CD4-positive, alpha-beta T cell treated with Interleukin-1 beta for 1 hour (primary cell): ENCODE measurements at regions not wholly inside any gene's neighbourhood (a gene's known extent, or its start where the extent isn't known, plus 50 kb on each side); places are given as distances from the start of the nearest gene placed in this dataset.

Experiments
- DNase-seq, 2 donors: peaks; one replicate each; pipeline ENCODE4 v3.0.0-alpha.2; 2020 to 2022

DNA sequence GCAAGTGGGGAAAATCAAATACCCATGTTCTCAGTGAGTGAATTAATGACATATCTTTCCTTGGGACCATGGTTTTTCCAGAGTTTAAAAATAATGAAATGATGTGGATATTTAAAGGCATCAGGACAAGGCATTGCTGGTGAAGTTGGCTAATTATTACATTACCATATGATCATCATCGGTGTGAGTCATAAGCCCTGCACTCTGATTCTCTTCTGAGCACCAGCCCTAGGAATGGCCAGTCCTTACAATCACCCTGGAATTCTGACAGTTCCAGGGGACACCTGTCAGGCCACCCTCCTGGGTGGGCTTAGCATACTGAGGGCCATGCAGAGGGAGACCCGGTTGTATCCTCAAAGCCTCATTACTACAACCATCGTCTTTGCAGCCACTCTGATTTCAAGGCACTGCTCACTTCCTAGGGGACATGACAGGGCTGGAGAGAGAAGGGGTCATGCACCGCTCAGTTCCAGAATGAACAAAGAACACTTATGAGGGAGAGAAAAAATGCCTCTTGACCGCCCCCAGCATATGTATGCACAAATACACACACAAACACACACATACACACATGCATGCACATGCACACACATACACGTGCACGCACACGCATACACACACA is 365.0 kb downstream of the MIAT start:
- no peak for DNase-seq

DNA sequence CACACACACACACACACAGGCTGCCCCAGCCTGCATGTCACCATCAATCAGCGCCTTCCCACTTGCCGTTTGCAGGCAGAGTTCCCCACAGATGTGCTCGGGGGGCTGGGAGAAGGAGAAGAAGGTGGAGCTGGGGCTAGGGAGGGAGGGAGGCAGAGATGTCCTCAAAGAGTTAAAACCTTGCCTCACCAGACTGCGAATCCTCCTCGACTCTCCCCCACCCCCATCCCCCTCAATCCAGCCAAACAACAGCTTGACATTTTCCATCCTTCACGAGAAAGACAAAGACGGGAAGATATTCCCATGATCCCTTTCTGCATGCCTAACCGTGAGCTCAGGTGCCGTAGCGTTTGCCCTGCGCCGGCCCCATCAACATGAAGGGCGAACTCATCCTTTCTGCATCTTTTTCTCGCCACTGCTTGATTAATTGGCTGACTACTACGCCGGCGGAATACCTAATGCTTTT is 365.5 kb downstream of the MIAT start:
- no peak for DNase-seq

DNA sequence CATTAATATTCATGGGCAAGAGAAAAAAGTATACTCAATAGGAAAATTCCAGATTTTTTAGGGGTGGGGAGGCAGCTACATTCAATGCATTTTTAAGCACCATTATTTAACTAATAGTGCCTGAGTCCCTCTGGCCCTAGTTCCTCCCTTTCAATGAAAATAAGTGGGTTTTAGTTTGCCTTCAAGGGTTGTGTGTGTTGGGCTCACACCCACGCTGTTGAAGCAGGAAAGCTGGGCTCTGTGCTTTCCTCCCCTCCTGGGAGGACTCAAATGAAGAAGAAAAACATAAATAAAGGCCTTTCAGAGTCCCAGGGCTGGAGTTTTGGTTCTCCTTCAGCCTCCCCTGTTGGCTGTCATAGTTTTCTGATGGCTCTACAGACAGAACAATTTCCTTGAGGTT is 366.2 kb downstream of the MIAT start:
- DNase-seq = no peak

DNA sequence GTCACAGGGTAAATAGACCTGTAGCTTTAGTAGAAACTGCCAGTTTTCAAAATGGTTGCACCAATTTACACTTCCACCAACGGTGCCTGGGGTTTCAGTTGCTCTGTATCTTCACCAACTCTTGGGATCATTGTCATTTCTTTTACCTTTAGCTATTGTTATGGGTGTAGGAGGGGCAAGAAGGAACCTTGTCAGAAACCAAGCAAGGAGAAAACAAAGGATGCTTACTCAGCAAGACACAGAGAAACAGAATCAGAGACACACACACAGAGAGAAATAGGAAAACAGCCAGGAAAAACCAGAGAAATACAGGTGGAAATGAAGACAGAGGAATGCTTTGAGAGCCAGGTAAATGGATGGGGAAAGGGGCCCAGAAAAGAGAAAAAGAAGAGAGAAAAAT is 367.6 kb downstream of the MIAT start:
- DNase-seq = no peak

DNA sequence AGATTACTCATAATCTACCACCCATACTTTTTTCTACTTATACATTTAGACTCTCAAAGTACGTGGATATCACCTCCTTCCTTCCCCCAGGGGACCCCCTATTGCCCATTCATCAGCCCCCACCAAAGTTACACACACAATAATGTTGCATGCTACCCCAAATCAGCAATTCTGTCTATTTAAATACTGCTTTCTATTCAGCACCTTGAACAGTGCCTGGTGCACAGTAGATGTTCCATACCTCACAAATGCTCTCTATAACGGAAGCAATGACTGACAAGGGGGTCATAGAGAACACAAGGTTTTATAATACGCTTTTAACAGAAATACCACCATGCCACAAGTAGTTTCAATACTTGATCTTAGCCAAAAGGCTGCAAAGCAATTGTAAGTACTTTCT is 370.7 kb downstream of the MIAT start:
- no peak for DNase-seq

DNA sequence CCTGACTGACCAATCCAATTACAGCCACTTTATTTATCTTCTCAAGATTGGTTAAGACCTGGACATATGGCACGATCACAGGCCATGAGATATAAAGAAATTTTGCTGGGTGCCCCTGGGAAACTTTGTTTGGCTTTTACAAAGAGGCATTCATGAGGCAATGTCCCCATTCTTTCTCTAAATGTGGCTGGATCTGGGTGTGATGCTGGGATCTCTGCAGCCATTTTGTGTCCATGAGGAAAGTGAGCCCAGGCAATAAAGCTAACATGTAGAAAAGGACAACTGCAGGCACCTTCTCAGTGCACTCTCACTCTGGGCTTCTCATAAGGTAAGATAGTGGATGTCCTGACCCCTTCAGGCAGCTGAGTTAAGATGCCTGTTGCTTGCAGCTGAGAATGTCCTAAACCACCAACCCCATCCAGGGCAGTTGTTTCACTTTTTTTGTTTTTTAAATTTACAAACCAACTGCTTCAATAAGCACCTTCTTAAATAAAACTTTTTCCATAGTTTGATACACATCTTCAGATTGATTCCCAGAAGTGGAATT is 372.3 kb downstream of the MIAT start:
- DNase-seq = no peak

DNA sequence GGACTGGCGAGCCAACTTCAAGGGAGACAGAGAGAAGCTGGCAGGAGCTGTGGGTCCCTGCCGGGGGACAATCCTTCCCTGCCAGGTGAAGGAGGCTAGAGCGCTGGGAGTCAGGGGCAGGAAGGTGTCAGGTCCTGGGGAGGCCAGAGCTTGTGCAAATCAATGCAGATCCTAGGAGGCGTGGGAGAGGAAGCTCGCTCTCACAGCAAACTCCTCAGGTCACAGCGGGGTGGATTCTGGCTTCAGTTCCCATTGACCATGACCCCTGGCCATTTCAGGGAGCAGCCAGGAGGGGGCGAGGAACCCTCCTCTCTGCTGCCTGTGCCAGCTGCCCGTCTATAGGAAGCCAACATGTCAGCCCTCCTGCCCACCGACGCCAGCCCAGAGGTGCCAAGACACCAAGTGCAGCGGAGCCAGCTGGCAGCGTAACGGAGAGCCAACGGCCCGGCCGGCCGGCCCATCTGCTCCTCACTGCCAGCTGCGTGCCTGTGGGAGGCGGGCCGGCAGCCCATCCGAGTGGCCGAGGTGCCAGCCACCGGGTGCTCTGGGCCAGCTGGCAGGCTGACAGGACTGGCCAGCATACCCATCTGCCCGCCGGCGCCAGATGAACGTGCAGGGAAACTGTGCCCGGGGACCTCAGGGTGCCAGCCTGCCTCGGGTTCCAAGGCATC is 374.8 kb downstream of the MIAT start:
- DNase-seq = no peak

DNA sequence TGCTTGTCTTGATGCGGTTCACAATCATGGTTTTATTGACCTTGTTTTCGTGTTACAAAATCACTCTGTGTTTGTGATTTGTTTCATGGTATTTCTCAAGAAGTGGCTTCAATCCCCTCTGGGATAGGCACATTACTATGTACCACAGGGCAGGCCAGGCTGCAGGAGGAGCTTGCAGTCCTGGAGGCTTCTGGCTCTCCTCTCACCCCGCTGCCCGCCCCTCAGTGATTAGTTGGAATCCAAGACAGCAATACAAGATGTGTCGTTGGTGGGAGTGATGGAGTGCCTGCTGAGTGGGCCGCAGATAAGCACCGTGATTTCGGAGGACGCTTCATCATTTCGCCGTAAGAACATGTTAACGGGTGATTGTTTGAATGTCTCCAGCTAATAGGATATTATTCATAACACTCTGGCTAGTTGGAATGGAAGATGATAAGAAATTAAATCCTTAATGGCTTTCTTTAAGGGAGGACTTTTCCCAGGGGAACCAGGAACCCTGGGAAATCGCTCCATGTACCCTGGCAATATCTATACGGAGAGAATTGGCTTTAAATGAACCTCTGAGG is 384.4 kb downstream of the MIAT start:
- DNase-seq = no peak

DNA sequence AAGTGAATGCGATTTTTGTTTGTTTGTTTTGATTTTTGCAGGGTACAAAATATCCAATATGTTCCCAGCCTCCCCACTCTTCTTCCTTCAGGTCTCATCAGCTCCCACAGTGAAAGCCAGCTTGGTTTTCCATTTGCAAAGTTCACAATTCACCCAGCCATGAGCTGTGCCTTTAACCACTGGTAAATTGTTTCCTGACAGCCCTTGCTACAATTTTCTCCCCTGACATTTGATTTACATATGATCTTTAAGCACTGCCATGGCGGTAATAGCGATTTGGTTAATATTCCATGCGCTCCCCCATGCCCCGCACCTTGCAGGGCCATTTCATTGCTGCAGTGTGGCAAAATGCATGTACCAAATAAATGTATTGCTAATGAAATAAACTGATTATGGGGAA is 385.9 kb downstream of the MIAT start:
- no peak for DNase-seq

DNA sequence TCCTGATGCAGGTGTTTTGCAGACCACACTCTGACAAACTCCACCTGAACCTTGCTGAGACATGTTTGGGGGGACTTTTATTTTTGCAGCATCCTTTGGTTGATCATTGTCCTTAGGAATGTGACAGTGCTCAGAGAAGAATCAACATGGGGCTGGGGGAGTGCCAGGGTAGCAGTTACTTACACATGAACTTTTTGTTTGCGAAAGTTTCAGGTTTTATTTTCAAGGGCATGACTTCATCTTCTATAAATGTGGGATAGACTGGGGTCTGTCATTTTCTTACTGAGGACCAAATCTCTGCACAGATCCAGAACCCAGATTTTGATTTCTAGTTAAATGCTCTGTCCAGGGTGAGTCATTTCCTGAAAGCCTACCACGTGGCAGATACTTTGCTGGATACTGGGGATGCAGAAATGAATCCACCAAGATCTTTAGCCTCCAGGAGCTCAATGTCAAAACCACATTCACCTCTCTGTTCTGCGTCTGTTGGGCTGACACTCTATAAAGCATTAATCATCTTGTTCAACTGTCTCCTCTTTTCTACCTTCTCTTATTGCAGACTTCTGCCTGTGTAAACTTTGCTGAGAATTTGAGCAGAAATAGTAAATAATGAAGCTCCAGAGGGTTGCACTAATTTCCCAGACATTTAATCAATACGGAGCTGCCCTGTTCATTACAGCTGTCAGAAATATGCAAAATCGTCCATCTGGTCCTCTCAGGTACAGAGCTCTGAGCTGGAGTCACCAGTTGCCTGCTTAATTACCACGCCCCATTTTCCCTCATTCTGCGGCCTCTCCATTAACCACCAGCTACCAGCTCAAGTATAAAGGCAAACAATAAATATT is 387.9 kb downstream of the MIAT start:
- no peak for DNase-seq

DNA sequence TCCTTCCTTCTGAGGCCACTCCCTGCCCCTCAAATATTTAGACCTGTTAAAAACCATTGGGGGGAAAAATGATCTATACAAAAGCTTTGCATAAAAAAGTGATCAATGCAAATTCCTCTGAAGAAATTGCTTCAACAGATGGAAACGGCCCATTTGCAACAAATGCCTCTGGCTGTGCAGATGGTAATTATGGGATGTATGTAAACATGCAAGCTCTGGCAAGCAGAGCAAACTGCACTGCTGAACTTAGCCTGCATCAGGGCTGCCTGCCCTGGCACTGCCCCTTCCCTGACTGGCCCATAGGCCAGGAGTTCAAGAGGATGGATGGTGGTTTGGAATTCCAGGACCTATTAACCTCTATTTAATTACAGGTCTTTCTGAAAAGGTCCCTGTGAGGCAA is 388.7 kb downstream of the MIAT start:
- DNase-seq = no peak

DNA sequence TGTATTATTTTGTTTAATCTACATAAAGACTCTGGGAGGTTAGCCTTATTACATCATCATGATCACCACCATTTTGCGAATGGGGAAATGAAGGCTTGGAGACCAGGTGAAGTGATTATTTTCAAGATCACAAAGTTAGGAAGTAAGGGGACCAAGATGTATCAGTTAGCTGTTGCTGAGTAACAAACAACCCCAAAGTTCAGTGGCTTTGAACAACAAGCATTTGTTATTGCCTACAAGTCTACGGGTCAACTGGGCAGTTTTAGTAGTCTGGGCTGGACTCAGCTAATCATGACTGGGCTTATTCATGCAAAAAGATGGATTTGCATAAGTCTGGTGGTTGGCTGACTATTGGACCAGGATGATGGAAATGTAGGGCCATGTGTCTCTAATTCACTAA is 389.2 kb downstream of the MIAT start:
- no peak for DNase-seq

DNA sequence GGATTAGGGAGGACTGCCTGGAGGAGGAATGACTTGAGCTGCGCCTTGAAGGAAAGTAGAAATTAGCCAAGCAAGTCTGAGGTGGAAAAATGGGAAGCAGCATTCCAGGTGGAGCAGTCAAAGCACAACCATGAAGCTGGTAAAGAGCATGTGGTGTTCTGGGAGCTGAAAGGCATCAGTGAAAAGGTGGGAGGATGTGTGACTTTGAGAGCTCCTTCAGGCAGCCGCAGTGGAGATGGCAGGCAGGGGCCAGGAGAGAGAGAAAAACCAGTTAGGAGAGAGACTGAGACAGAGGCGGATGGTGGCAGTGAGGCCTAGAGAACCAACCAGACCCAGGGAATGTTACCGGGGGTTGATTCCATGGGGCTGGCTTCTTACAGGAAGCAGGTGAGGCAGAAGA is 393.4 kb downstream of the MIAT start:
- no peak for DNase-seq

DNA sequence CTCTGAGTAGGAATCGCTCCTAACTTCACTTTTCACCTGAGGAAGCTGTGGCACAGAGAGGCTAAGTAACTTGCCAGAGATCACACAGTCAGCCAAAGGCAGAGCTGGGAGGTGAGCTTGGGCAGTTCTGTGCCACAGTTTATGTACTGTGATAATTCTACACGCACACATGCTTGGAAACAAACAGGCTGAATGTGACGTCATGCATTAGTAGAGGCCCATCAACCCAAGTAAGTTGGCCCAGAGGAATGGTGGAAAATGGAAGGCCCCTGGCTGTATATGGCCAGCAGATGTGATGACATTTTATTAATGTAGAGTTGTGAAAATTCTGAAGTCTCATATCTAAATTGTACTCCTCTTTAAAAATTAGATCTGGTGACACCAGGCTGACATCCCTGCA is 394.0 kb downstream of the MIAT start:
- no peak for DNase-seq

DNA sequence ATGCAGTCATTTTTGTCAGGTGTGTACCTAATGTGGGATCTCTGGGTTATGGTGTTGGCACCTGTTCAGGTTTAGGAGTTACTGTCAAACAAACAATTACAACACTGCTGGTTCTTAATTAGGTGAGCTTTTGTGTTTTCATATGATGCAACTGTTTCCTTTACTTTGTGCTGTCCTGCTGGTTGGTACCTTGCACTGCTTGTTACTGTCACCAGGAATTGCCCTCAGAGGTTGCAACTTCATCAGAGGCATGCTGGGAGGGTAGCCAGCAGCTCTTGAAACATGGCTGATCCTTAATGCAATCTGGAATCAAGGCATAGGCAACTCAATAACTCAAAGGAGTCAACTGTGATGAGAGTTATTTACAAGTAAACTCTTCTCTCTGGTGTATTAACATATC is 400.3 kb downstream of the MIAT start:
- DNase-seq = no peak

DNA sequence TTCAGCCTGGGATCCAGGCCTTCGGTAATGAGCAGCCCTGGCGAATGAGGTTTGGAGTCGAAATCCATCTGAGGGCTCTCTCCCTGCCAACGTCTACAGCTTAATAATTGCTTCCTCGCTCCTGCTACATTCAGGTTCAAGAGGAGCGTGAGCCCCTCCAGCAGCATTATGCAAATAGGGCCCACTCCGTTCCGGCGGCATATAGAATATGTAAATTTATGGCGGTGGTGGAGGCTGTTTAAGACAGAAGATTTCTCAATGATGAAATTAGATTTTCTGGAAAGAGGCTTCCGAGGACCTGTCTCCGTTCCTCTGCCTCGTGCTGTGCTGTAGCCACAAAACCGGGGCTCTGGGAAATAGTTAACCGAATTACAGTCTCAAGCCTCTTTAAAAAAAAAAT is 402.8 kb downstream of the MIAT start:
- no peak for DNase-seq

DNA sequence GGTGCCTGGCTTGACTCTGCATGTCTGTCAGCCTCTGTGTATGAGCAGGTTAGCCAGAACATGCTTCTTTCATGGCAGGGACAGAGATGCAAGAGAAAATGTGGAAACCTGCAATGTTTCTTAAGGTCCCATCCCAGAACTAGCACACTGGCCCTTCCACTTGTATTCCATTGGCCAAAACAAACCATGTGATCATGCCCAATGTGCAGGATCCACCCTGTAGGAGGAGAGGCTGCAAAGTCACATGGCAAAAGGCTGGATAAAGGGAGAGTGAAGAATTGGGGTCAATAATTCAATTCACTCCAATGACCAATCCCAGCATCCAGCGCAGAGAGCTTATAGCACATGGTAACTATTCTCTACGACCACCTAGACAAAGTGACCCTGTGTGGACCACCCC is 405.5 kb downstream of the MIAT start:
- no peak for DNase-seq

DNA sequence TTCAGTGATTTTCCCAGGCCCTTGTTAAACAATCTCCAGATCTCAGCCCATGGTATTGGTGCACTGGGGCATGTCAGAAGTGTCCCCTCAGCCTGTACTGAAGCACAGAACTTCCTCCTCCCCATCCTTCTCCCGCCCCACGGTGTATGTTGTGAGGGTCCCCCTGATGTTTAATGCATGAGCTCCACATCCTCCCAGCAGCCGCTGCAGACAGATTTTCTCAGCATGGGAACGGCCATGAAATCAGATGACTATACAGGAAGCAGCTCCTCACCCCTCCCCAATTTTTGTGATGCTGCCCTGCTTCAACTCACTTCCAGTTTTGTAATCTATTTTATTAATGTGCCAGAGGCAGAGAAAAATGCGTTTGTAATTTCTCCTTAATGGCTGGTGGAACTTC is 406.0 kb downstream of the MIAT start:
- no peak for DNase-seq

DNA sequence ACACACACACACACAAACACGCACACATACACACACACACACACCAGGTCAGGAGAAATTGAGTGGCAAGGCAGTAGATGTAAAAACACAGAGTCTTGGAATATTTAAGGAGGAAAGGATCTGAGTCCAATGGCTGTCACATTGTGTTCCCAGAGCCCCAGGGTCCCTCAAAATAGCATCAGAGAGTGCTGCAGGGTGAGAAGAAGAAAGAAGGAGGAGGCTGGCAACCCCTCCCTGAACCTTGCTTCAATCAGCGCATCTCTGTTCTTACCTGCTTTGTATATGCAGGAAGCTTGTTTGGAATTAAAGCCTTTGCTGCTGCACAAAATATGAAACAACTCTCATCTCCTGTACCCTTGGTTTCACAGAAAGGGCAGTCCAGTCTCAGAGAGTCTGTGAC is 406.5 kb downstream of the MIAT start:
- no peak for DNase-seq

DNA sequence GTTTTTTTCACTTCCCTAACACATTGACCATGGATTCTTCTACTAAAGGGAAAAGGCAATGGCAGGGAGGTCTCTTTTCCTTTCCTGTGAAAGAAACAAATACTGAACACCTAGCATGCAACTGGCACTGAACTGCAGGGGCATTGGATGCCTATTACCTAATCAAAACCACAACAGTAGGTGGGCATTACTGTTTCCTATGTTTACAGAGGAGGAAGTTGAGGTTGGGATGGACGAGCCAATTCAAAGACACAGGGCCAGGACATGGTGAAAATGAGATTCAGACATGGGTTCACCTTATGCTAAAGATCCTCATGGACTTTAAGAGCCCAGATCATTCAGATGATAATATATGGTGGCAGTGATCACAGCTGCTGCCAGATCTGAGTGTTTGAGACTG is 407.0 kb downstream of the MIAT start:
- DNase-seq = no peak

DNA sequence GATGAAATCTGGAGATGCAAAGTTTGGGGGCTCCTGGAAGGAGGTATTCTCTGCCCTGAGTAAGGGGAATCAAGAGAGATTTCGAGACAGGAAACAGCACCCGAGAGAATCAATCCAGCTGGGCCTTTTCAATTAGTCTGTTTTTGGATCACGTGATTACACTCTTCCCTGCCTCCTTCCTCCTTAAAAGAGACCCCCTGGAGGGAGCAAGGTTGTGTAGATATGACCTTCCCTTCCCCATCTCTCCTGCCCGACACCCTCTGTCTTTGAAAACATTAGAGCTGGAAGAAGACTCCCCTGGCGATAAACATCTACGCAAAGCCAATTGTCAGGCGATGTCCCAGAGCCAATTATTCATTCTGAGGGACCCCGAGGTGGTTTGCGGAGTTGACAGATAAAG is 407.9 kb downstream of the MIAT start:
- DNase-seq = no peak

DNA sequence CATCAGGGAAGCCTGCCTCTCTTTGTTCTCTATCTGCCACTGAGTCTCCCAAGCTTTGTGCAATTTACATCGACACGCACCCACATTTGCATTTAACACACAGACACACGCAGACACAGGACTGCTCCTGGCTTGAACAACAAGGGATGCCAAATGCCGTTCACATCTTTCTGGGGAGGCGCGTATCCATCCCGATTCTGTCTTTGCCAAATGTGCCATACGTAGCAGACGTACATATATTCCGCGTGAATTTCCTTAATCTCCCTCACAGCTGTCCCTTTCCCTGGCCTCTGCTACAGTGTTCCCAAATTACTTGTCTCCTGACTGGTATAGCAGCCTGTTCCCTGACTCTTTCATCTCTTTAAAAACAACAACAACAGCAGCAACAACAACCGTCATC is 409.5 kb downstream of the MIAT start:
- no peak for DNase-seq

DNA sequence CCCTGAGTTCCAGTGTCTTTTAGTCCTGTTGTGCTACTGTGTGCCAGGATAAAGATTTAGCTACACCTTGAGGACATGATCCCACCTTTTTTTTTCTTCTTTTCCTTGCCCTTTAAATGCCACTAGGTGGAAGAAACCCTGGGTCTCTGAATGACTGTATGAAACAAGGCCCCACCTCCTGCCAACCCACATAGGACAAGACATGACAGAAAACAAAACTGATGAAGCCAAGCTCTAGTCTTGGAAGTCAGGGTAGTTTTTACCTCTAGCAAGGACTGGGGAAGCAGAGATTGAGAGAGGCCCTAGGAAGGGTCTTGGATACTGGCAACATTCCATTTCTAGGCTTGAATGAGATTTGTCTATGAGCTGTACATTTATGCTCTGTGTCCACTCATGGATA is 410.7 kb downstream of the MIAT start:
- DNase-seq = no peak

DNA sequence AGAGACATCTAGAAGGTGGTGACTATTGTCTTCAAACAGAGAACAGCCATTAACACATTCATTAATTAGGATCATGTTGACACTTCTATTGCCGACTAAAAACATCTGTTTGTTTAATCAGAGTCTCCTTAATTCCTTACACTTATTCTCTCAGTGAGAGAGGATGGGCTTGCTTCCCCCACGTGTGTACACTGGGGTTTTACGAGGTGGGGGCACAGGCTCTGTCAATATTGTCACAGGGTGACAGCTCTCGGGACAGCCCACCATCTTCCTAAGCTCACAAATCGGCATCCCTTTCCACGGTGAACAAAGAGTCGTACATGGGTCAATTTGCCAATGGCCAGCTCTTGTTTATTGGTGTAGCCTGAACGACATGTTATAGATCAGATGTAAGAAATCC is 413.2 kb downstream of the MIAT start:
- no peak for DNase-seq
